Superior temporal gyrus (tissue), 1 donor: ENCODE measurements at regions not wholly inside any gene's neighbourhood (a gene's known extent, or its start where the extent isn't known, plus 50 kb on each side); places are given as distances from the start of the nearest gene placed in this dataset.
A peak's percentile ranks its signal among the peaks of the same experiment; 100 is the strongest.

Experiments used
- DNase-seq: peaks from one replicate; pipeline ENCODE4 v3.0.0-alpha.2; 2016; ENCODE audit errors: extremely low spot score

- no peak for DNase-seq
Observed at GRCh38 chr9:108609227-108609896, 246.4 kb downstream of the ACTL7B start.

DNA sequence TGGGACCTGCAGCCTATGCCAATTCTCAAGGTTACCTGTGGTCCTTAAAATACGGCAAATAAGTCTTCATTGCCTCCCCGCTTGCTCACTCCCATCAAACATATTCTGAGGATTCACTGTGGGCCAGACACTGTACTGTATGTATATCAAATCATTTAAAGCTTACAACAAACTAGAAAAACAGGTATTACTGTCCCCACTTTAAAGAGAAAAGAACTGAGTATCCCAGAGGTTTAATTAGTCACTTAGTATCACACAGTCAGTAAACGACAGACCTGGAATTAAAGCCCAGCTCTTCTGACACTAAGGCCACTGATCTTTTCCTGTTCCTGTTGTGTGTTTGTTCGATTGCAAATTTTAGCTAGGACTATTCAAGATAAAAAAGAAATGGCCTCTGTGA, 248.2 kb downstream of the ACTL7B start:
- no peak for DNase-seq

DNA sequence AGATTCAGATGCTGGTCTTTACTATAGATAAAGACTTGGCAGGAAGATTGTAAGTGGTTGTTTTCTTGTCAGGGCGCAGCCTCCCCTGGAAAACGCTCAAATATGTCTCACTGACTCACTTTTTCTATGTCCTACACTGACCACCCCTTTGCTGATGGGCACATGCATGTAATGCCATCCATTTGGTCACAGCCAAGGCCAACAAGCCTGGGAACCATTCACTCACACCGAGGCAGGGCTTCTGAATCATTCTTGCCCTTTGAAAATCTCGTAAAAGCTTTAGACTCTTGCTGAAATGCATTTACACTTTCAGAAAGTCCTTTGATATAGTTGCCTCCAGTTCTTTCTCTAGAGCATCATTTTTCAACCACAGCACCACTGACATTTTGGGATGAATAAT, 249.4 kb downstream of the ACTL7B start:
- no peak for DNase-seq

GRCh38 chr9:108603141-108603540, 252.6 kb downstream of the ACTL7B start:
- DNase-seq = no peak

DNA sequence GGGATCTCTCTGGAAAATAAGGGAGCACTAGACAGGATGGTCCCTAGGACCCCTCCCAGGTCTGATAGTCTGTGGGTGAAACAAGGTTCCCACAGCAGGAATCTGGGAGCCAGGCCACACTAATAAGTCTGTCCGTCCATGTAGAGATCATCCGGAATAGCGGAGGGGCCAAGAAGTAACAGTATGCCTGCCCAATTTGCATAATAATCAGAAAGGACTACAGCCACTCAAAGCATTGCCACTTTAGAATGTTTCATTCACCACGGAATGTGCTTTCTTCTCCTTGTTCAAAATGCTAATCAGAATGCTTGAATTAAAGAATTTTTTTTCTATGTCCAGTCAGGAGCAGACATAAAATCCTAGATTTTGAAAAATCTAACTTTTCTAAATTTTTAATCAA, 254.9 kb downstream of the ACTL7B start:
- no peak for DNase-seq

DNA sequence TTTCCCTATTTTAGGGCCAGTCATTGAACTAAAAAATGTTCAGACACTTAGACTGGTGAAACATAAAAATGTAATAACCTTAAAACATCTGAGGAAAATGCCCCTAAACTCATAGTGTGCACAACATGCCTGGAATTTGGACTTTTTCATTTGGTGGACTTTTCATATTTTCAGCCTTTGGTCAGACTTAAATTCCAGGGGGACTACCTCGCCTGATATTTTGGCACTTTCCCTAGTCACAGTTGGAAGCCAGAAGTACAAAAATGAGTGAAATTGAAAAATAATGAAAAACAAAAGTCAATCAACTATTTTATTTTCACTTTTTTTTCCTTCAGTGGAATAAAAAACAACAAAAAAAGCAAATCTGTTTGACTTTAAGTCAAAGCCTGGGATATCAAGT, 256.2 kb downstream of the ACTL7B start:
- no peak for DNase-seq

- no peak for DNase-seq
Observed at GRCh38 chr9:108591121-108591520, 264.7 kb downstream of the ACTL7B start.

- no peak for DNase-seq
Observed at GRCh38 chr9:108588246-108588645, 267.5 kb downstream of the ACTL7B start.

GRCh38 chr9:108586471-108587139, 269.2 kb downstream of the ACTL7B start:
- no peak for DNase-seq

- no peak for DNase-seq
Observed at GRCh38 chr9:108584860-108585259, 270.9 kb downstream of the ACTL7B start.

GRCh38 chr9:108582726-108583125, 273.1 kb downstream of the ACTL7B start:
- DNase-seq = no peak

GRCh38 chr9:108579757-108580439, 275.9 kb downstream of the ACTL7B start:
- peak; percentile 67 for DNase-seq

- DNase-seq = no peak
Observed at GRCh38 chr9:108575276-108575675, 280.5 kb downstream of the ACTL7B start.

- no peak for DNase-seq
Observed at GRCh38 chr9:108569624-108570023, 286.2 kb downstream of the ACTL7B start.

- no peak for DNase-seq
Observed at GRCh38 chr9:108568093-108568492, 287.7 kb downstream of the ACTL7B start.

DNA sequence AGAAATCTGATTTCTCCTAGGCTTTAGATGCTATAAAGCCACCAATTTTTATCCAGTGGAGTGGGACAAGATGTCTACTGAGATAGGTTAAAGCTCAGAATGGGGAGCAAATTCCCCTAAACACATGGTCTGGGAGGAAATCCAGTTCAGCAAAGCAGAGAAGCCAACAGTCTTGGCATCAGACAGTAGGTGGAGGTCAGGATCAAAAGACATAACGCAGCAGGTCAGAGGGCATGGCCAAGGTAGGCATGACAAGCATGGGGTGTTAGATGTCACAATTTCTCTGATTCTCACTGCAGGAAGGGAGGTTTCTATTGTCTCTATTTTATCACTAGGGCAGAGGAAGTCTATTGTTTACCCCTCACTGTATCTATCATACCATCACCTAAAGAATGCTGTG, 288.2 kb downstream of the ACTL7B start:
- no peak for DNase-seq

DNA sequence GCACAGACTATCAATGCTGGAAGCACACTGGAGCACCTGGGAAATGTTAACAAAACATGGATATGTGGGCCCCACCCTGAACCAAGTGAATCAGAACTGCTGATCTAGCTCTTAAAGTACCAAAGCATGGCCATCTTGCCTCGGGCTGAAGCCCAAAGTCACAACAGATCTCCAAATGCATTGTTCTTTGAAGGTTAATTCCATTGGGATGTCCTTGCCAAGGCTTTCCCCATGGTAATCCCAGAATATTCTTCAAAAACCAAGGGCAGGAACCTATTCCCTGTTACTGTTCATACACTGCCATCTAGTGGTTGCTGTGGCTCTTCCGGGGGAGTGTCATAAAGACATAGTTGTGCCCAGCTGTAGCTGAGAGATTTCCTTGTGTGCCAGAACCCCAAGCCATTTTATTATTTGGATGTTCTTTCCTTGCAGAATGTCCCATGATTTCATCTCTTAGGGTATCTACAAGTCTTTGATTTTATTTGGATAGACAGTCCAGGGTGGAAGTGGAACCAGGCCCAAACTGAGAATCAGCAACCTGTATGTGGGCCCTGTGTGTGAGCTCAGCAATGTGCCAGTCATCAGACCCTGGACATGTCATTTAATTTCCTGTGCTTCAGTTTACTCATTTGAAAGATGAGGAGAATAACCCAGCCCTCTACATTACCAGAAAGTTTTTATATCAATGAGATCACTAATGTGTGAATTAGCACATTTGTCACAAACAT, 290.0 kb downstream of the ACTL7B start:
- peak; percentile 98 for DNase-seq

DNA sequence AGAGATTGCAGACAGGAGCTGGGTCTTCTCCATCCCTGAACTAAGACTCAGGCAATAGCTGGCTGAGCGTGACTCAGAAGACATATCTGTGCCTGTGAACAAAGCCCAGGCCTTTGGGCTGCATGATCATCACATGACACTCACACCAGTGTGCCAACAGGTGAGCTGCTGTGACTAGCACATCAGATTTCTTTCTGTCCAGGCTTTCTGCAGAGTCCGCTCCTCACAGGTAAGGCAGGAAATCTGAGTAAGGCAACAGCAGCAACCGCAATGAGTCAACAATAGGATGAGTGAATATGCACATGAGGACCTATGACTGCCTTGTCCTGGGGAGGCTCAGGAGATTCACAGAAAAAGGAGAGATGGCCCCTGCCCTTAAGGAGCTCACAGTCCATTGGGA, 293.6 kb downstream of the ACTL7B start:
- DNase-seq = no peak

DNA sequence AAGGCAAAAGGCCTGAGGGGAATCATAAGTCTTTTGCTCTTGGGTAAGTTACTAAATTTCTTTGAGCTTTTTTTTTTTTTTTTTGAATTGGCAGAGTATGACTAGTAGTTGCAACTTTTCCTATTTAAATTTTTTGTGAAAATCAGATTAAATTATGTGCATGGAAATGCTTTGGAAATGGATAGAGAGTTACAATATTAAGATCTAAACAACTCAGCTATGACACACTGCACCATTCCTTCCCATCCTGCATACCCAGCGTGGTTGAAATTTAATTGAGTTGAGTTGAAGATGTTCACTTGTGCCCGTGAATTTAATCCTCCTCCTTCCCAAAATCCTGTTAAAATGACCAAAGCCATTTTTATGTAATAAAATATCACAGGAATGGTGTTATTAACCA, 296.4 kb downstream of the ACTL7B start:
- no peak for DNase-seq

- DNase-seq = no peak
Observed at GRCh38 chr9:108554831-108555230, 301.0 kb downstream of the ACTL7B start.

- no peak for DNase-seq
Observed at GRCh38 chr9:108553111-108553635, 302.6 kb downstream of the ACTL7B start.

DNA sequence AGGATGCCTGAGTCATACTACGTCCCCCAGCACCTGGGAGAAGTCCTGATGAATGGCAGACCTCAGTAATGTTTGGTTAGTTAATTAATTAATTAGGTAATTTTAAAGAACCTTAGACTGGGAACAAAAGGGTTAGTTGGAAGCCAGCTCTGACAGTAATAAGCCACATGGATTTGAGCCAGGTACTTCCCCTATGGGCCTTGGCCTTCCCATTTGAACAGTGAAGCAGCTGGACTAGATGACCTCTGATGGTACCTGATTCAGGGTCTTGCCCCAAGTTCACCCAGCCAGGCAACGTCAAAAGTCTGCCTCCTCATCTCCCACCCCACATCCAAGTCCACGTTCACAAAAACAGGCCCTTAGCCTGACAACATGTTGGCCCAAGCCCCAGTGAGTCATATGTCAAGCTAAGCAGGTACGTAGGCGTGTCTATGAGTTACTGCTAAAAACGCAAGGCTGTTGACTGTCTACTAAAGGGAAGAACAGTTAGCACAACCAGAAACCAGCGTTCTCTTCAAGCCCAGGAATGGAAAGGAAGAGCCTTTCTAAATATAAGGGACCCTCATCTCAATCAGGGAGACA, 303.2 kb downstream of the ACTL7B start:
- DNase-seq = no peak
